ENCODE measurements at regions not wholly inside any gene's neighbourhood (a gene's known extent, or its start where the extent isn't known, plus 50 kb on each side); places are given as distances from the start of the nearest gene placed in this dataset.
"Not testable (repeated sequence)": the region's sequence is repeated elsewhere in the genome, so short reads cannot be mapped to it uniquely, and the experiment has no call there.

GRCh38 chr18:33853187-33853586, 275.2 kb downstream of the ASXL3 start:
- no peak for DNase-seq

GRCh38 chr18:33851546-33852078, 273.6 kb downstream of the ASXL3 start:
- no peak for DNase-seq

GRCh38 chr18:33849731-33850130, 271.7 kb downstream of the ASXL3 start:
- DNase-seq: no peak

GRCh38 chr18:33844232-33844631, 266.2 kb downstream of the ASXL3 start:
- DNase-seq: peak; percentile 33

GRCh38 chr18:33841221-33841967, 263.4 kb downstream of the ASXL3 start:
- DNase-seq: peak; percentile 51

- DNase-seq: peak; percentile 48
Observed at GRCh38 chr18:33840212-33840593, 262.2 kb downstream of the ASXL3 start.

GRCh38 chr18:33839452-33840211, 261.6 kb downstream of the ASXL3 start:
- DNase-seq: peak; percentile 97

GRCh38 chr18:33838054-33838453, 260.0 kb downstream of the ASXL3 start:
- peak; percentile 66 for DNase-seq

GRCh38 chr18:33837191-33837590, 259.2 kb downstream of the ASXL3 start:
- DNase-seq: peak; percentile 90

GRCh38 chr18:33836564-33836963, 258.5 kb downstream of the ASXL3 start:
- DNase-seq: peak; percentile 93

GRCh38 chr18:33835419-33835818, 257.4 kb downstream of the ASXL3 start:
- DNase-seq: no peak

- DNase-seq: peak; percentile 73
Observed at GRCh38 chr18:33833842-33834241, 255.8 kb downstream of the ASXL3 start.

GRCh38 chr18:33831424-33831823, 253.4 kb downstream of the ASXL3 start:
- DNase-seq: no peak

GRCh38 chr18:33830213-33830612, 252.2 kb downstream of the ASXL3 start:
- DNase-seq: no peak

- DNase-seq: peak; percentile 44
Observed at GRCh38 chr18:33828949-33829348, 250.9 kb downstream of the ASXL3 start.

GRCh38 chr18:33826151-33826550, 248.1 kb downstream of the ASXL3 start:
- DNase-seq: peak; percentile 79

GRCh38 chr18:33821503-33821902, 243.5 kb downstream of the ASXL3 start:
- peak; percentile 91 for DNase-seq

GRCh38 chr18:33820517-33821371, 242.7 kb downstream of the ASXL3 start:
- peak; percentile 86 for DNase-seq

GRCh38 chr18:33819692-33820343, 241.8 kb downstream of the ASXL3 start:
- DNase-seq: not testable (repeated sequence)

- peak; percentile 55 for DNase-seq
Observed at GRCh38 chr18:33818145-33818544, 240.1 kb downstream of the ASXL3 start.

- peak; percentile 75 for DNase-seq
Observed at GRCh38 chr18:33817096-33817495, 239.1 kb downstream of the ASXL3 start.

GRCh38 chr18:33814546-33814945, 236.5 kb downstream of the ASXL3 start:
- DNase-seq: no peak

All from NCI-H69 (cell line).